H9 (cell line): ENCODE measurements at regions not wholly inside any gene's neighbourhood (a gene's known extent, or its start where the extent isn't known, plus 50 kb on each side); places are given as distances from the start of the nearest gene placed in this dataset.
A peak's percentile ranks its signal among the peaks of the same experiment; 100 is the strongest.

Experiments used
- DNase-seq: peaks from one replicate; pipeline ENCODE4 v3.0.0-alpha.2; 2017
- H2AFZ ChIP-seq: one replicate; pipeline ENCODE4 v1.6.1; 2013; ENCODE audit warnings: mild to moderate bottlenecking, low read length, control low read depth, moderate library complexity
- H2AK5ac ChIP-seq: 2 replicates; pipeline ENCODE4 v1.6.1; 2013; ENCODE audit warnings: low read length, control low read depth, mixed read lengths; ENCODE audit not compliant: insufficient read length
- H2BK120ac ChIP-seq: one replicate; pipeline ENCODE4 v1.6.1; 2013; ENCODE audit warnings: low read depth, mild to moderate bottlenecking, low read length, control low read depth, inconsistent platforms; ENCODE audit not compliant: poor library complexity, severe bottlenecking
- H2BK12ac ChIP-seq: 2 replicates; pipeline ENCODE4 v1.6.1; 2013; ENCODE audit warnings: low read length, control low read depth, mixed read lengths, low read depth; ENCODE audit not compliant: insufficient read length
- H2BK15ac ChIP-seq: 2 replicates; pipeline ENCODE4 v1.6.1; 2013; ENCODE audit warnings: low read depth, low read length, control low read depth
- H2BK20ac ChIP-seq: one replicate; pipeline ENCODE4 v1.6.1; 2013; ENCODE audit warnings: low read depth, mild to moderate bottlenecking, low read length, control low read depth, inconsistent platforms; ENCODE audit not compliant: poor library complexity, severe bottlenecking
- H2BK5ac ChIP-seq: 2 replicates; pipeline ENCODE4 v1.6.1; 2013; ENCODE audit warnings: low read length, control low read depth, mixed read lengths; ENCODE audit not compliant: insufficient read length
- H3K14ac ChIP-seq: 2 replicates; pipeline ENCODE4 v1.6.1; 2013; ENCODE audit warnings: low read length, control low read depth; ENCODE audit not compliant: insufficient read depth
- H3K18ac ChIP-seq: 2 replicates; pipeline ENCODE4 v1.6.1; 2013; ENCODE audit warnings: low read depth, mild to moderate bottlenecking, mixed read lengths, low read length, control low read depth; ENCODE audit not compliant: insufficient read length
- H3K23ac ChIP-seq: 2 replicates; pipeline ENCODE4 v1.6.1; 2013; ENCODE audit warnings: low read length, control low read depth, mixed read lengths, low read depth; ENCODE audit not compliant: insufficient read length
- H3K23me2 ChIP-seq: 2 replicates; pipeline ENCODE4 v1.6.1; 2013; ENCODE audit warnings: low read depth, mild to moderate bottlenecking, mixed read lengths, low read length, control low read depth; ENCODE audit not compliant: insufficient read length, poor library complexity, severe bottlenecking
- H3K27ac ChIP-seq: 2 replicates; pipeline ENCODE4 v1.5.1; 2013; ENCODE audit warnings: low read length, control low read depth, mixed read lengths, low read depth; ENCODE audit not compliant: insufficient read length
- H3K27me3 ChIP-seq: 2 replicates; pipeline ENCODE4 v1.6.1; 2013; ENCODE audit warnings: low read length, control low read depth, inconsistent platforms; ENCODE audit not compliant: insufficient read depth
- H3K4ac ChIP-seq: 2 replicates; pipeline ENCODE4 v1.6.1; 2013; ENCODE audit warnings: low read depth, mild to moderate bottlenecking, control low read depth, inconsistent platforms, low read length, moderate library complexity
- H3K4me1 ChIP-seq: 2 replicates; pipeline ENCODE4 v1.6.1; 2013; ENCODE audit warnings: low read length, control low read depth, inconsistent platforms; ENCODE audit not compliant: insufficient read depth
- H3K4me2 ChIP-seq: 2 replicates; pipeline ENCODE4 v1.6.1; 2013; ENCODE audit warnings: low read length, control low read depth, mixed read lengths; ENCODE audit not compliant: insufficient read length, insufficient read depth
- H3K56ac ChIP-seq: 2 replicates; pipeline ENCODE4 v1.6.1; 2013; ENCODE audit warnings: low read depth, mild to moderate bottlenecking, mixed read lengths, low read length, control low read depth; ENCODE audit not compliant: insufficient read length
- H3K79me1 ChIP-seq: 2 replicates; pipeline ENCODE4 v1.6.1; 2013; ENCODE audit warnings: low read depth, mild to moderate bottlenecking, moderate library complexity, low read length, control low read depth, inconsistent platforms; ENCODE audit not compliant: insufficient read depth, poor library complexity, severe bottlenecking
- H3K79me2 ChIP-seq: 2 replicates; pipeline ENCODE4 v1.6.1; 2013; ENCODE audit warnings: low read length, control low read depth, inconsistent platforms; ENCODE audit not compliant: insufficient read depth
- H3K9ac ChIP-seq: 2 replicates; pipeline ENCODE4 v1.6.1; 2013; ENCODE audit warnings: low read length, control low read depth, mixed read lengths; ENCODE audit not compliant: insufficient read length; ENCODE audit errors: extremely low read depth
- H3K9me3 ChIP-seq: one replicate; pipeline ENCODE4 v1.6.1; 2013; ENCODE audit warnings: low read depth, low read length, inconsistent platforms; ENCODE audit not compliant: control insufficient read depth
- H3T11ph ChIP-seq: one replicate; pipeline ENCODE4 v1.6.1; 2013; ENCODE audit warnings: mild to moderate bottlenecking, low read length, control low read depth, inconsistent platforms
- H4K20me1 ChIP-seq: one replicate; pipeline ENCODE4 v1.6.1; 2013; ENCODE audit not compliant: control insufficient read depth, insufficient read length, insufficient read depth
- H4K5ac ChIP-seq: 2 replicates; pipeline ENCODE4 v1.6.1; 2013; ENCODE audit warnings: low read depth, mild to moderate bottlenecking, mixed read lengths, low read length, control low read depth; ENCODE audit not compliant: insufficient read length
- H4K8ac ChIP-seq: replicated peaks from 2 replicates; pipeline ENCODE4 v1.6.1; 2013; ENCODE audit warnings: low read length, control low read depth, mixed read lengths, low read depth; ENCODE audit not compliant: insufficient read length
- H4K91ac ChIP-seq: 2 replicates; pipeline ENCODE4 v1.6.1; 2013; ENCODE audit warnings: low read depth, mild to moderate bottlenecking, moderate library complexity, mixed read lengths, low read length, control low read depth; ENCODE audit not compliant: insufficient read length
- H3K27ac Mint-ChIP-seq, 3 experiments: 2 replicates in 2 of 3; 3 replicates in 1 of 3; pipeline ENCODE4 v1.8.0; 2020 to 2021; ENCODE audit warnings: mixed read lengths in 3 of 3, mild to moderate bottlenecking in 1 of 3, moderate library complexity in 1 of 3
- H3K27me3 Mint-ChIP-seq: 2 replicates; pipeline ENCODE4 v1.8.0; 2021; ENCODE audit warnings: low read depth, mild to moderate bottlenecking, moderate library complexity, mixed read lengths
- H3K36me3 Mint-ChIP-seq, 3 experiments: 2 replicates in 2 of 3; 3 replicates in 1 of 3; pipeline ENCODE4 v1.8.0; 2020 to 2021; ENCODE audit warnings: low read depth in 3 of 3, mixed read lengths in 3 of 3; ENCODE audit not compliant: insufficient read depth in 1 of 3
- H3K4me1 Mint-ChIP-seq, 2 experiments: 2 replicates each; pipeline ENCODE4 v1.8.0; 2020; ENCODE audit warnings: mixed read lengths in 2 of 2
- H3K4me3 Mint-ChIP-seq, 2 experiments: 2 replicates in 1 of 2; 3 replicates in 1 of 2; pipeline ENCODE4 v1.8.0; 2020 to 2021; ENCODE audit warnings: mild to moderate bottlenecking in 2 of 2, mixed read lengths in 2 of 2, moderate library complexity in 1 of 2
- H3K9me3 Mint-ChIP-seq, 2 experiments: 2 replicates in 1 of 2; 3 replicates in 1 of 2; pipeline ENCODE4 v1.8.0; 2020; ENCODE audit warnings: mild to moderate bottlenecking in 2 of 2, mixed read lengths in 2 of 2, moderate library complexity in 1 of 2
- WGBS: extraction: QIAGEN DNeasy Blood & Tissue Kit; methylation state at CpG from one replicate; pipeline ENCODE4 v1.1.7; 2013; ENCODE audit warnings: missing lambda C conversion rate, low lambda C conversion rate, mixed read lengths; ENCODE audit not compliant: insufficient read length; ENCODE audit errors: extremely low coverage; 5-methylcytosine and 5-hydroxymethylcytosine counted together
- TF ChIP-seq, protein P1 (sequence below): fragments of 200-600 bp; sonication (generic); conservative IDR thresholded peaks from 3 replicates; pipeline ENCODE4 v1.8.0; 2021; ENCODE audit warnings: antibody characterized with exemption, mild to moderate bottlenecking

DNA sequence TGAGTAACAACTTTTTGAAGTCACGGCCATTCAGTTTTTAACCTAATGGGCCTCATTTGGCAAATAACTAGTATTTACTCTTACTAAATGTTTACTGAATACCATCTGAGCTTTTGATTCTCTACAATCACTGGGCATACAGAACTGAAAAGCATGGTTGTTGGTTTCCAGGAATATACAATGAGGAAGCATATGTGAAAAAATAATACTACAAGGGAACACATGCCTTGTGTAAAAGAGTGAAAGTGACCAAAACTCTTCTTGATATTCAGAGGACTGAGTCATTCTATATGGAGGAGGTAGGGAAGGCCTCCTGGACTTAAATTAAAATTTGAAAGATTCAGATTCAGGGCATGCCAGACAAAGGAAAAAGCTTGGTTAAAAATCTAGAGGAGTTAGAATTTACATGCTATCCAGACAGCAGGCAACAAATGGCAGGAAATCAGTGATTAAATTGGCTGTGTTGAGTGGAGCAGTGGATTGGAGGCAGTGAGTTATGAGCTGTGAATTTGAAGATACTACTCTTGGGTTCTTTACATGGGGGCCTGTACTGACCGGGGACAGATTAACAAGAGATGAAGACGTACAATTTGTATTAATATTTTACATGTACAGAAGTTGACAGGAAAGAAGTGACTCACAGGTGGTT is 53.6 kb upstream of the NRXN1 start:
- H3K27me3 ChIP-seq: no peaks in the 10 kb centered on the region
- WGBS: no CpG with 5 or more reads among the region's 3 CpGs
- no peak overlapping the region for H4K5ac ChIP-seq
- no peaks in the 10 kb centered on the region for H3K9me3 ChIP-seq
- DNase-seq: no peak
- H2AFZ ChIP-seq: no peak overlapping the region
- no peak overlapping the region for H3K4ac ChIP-seq
- Mint-ChIP-seq H3K27me3 (no peaks in the 10 kb centered on the region), H3K9me3 (no peaks in the 10 kb centered on the region), H3K27ac (peak overlapping the region in 1 of 3 experiments; percentile 44; a peak in 1 of 7 replicates), H3K36me3 (no peaks in the 10 kb centered on the region), H3K4me3 (no peak overlapping the region), H3K4me1 (peaks cover 4 to 14% of the 10 kb centered on the region in 2 experiments)
- no peak overlapping the region for H2BK120ac ChIP-seq
- no peak overlapping the region for H4K8ac ChIP-seq
- H3K56ac ChIP-seq: no peak overlapping the region
- H3T11ph ChIP-seq: no peak overlapping the region
- no peak overlapping the region for H2BK5ac ChIP-seq
- no peak overlapping the region for H3K27ac ChIP-seq
- no peaks in the 10 kb centered on the region for H3K79me2 ChIP-seq
- no peak overlapping the region for H2BK15ac ChIP-seq
- H3K18ac ChIP-seq: no peak overlapping the region
- no peaks in the 10 kb centered on the region for H4K20me1 ChIP-seq
- no peaks in the 10 kb centered on the region for H3K79me1 ChIP-seq
- H3K23me2 ChIP-seq: no peaks in the 10 kb centered on the region
- no peak overlapping the region for H4K91ac ChIP-seq
- H2AK5ac ChIP-seq: no peak overlapping the region
- no peak overlapping the region for H3K23ac ChIP-seq
- H3K4me2 ChIP-seq: no peak overlapping the region
- no peaks in the 10 kb centered on the region for H3K4me1 ChIP-seq
- H2BK12ac ChIP-seq: no peak overlapping the region
- TF ChIP-seq, protein P1, sequence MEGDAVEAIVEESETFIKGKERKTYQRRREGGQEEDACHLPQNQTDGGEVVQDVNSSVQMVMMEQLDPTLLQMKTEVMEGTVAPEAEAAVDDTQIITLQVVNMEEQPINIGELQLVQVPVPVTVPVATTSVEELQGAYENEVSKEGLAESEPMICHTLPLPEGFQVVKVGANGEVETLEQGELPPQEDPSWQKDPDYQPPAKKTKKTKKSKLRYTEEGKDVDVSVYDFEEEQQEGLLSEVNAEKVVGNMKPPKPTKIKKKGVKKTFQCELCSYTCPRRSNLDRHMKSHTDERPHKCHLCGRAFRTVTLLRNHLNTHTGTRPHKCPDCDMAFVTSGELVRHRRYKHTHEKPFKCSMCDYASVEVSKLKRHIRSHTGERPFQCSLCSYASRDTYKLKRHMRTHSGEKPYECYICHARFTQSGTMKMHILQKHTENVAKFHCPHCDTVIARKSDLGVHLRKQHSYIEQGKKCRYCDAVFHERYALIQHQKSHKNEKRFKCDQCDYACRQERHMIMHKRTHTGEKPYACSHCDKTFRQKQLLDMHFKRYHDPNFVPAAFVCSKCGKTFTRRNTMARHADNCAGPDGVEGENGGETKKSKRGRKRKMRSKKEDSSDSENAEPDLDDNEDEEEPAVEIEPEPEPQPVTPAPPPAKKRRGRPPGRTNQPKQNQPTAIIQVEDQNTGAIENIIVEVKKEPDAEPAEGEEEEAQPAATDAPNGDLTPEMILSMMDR: no peak
- H3K14ac ChIP-seq: no peak overlapping the region
- H3K9ac ChIP-seq: no peak overlapping the region
- H2BK20ac ChIP-seq: no peak overlapping the region
